Suprapubic skin (tissue), 3 donors: ENCODE measurements at regions not wholly inside any gene's neighbourhood (a gene's known extent, or its start where the extent isn't known, plus 50 kb on each side); places are given as distances from the start of the nearest gene placed in this dataset.

Source experiments
- CTCF ChIP-seq, 2 donors: fragments of 200-600 bp in 1 of 2; fragments of 450-650 bp in 1 of 2; sonication (generic) in 1 of 2; IDR thresholded peaks; one replicate each; pipeline ENCODE4 v1.5.1; 2016 to 2019; ENCODE audit warnings: antibody characterized with exemption in 2 of 2, mild to moderate bottlenecking in 1 of 2, moderate library complexity in 1 of 2
- POLR2AphosphoS5 ChIP-seq, 3 donors: sonication (generic); formaldehyde crosslinking; IDR thresholded peaks; one replicate each; pipeline ENCODE4 v1.6.1; 2017; ENCODE audit warnings: antibody characterized with exemption in 3 of 3

DNA sequence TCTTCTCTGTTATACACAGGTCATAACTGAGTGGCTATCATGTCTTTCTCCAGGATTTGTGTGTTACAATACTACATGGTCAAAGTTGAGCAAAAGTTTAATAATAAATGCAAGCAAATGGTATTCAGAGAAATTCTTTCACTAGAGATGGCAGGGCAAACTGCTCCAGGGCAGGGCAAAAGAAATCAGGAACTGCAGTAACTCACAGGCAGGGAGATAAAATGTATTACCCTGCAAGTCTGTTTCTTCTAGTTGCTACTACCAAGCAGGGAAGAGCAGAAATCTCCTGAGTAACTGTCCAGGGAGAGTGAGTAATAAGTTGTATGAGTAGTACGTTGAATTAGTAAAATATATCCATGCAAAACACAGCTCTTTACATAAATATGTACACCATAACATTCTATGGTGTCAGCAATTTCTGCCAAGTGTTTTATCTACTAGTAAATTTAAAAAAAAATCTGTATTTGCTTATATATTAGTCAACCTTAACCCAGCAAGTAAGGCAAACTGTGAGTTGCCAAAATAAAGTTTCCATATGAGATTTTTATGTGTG is 404.1 kb downstream of the ZEB2 start:
- TF ChIP-seq CTCF (IDR thresholded peaks at IDR 0.05) (no peak), POLR2AphosphoS5 (IDR thresholded peaks at IDR 0.05) (no peak)
